Lower leg skin (tissue), 3 donors: ENCODE measurements at regions not wholly inside any gene's neighbourhood (a gene's known extent, or its start where the extent isn't known, plus 50 kb on each side); places are given as distances from the start of the nearest gene placed in this dataset.

Experiments
- POLR2A ChIP-seq, 2 donors: fragments of 450-650 bp; IDR thresholded peaks; one replicate each; pipeline ENCODE4 v1.6.1; 2016 to 2017; ENCODE audit warnings: antibody characterized with exemption in 2 of 2, mild to moderate bottlenecking in 1 of 2, moderate library complexity in 1 of 2
- TF ChIP-seq, protein P1 (sequence below), 3 donors: fragments of 450-650 bp; IDR thresholded peaks; one replicate each; pipeline ENCODE4 v1.5.1; 2016; ENCODE audit warnings: antibody characterized with exemption in 3 of 3, mild to moderate bottlenecking in 3 of 3, moderate library complexity in 2 of 3

DNA sequence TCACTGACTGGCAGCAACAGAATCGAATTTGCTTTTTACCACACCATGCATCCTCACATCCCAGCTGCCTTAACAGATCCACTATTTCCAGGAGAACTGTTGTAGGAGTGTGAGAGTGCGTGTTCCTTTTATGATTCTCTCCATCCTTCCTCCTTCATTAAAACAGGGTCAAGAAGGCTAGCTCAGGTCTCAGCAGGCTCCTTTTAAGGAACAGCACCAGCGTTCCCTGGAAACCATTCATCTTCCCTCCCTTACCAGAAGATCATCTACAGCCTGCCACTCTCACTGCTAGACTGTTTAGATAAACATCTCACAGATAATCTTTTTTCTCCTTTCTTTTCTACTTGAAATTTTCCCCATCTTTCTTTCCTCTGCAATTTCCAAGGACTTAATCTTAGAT is 1531.9 kb upstream of the CDH8 start:
- TF ChIP-seq, protein P1, sequence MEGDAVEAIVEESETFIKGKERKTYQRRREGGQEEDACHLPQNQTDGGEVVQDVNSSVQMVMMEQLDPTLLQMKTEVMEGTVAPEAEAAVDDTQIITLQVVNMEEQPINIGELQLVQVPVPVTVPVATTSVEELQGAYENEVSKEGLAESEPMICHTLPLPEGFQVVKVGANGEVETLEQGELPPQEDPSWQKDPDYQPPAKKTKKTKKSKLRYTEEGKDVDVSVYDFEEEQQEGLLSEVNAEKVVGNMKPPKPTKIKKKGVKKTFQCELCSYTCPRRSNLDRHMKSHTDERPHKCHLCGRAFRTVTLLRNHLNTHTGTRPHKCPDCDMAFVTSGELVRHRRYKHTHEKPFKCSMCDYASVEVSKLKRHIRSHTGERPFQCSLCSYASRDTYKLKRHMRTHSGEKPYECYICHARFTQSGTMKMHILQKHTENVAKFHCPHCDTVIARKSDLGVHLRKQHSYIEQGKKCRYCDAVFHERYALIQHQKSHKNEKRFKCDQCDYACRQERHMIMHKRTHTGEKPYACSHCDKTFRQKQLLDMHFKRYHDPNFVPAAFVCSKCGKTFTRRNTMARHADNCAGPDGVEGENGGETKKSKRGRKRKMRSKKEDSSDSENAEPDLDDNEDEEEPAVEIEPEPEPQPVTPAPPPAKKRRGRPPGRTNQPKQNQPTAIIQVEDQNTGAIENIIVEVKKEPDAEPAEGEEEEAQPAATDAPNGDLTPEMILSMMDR (IDR thresholded peaks at IDR 0.05) = no peak
- no peak for TF ChIP-seq POLR2A (IDR thresholded peaks at IDR 0.05)
